ENCODE measurements at regions not wholly inside any gene's neighbourhood (a gene's known extent, or its start where the extent isn't known, plus 50 kb on each side); places are given as distances from the start of the nearest gene placed in this dataset.
"Not testable (repeated sequence)": the region's sequence is repeated elsewhere in the genome, so short reads cannot be mapped to it uniquely, and the experiment has no call there.

- DNase-seq (ENCODE audit: low spot score), result no peak
These were observed 72.9 kb downstream of the ZNF622 start for GRCh38 chr5:16392718-16393117.

GRCh38 chr5:16391858-16392649 lies 73.5 kb downstream of the ZNF622 start:
- no peak for DNase-seq (ENCODE audit: low spot score)

GRCh38 chr5:16390825-16391224 lies 74.8 kb downstream of the ZNF622 start:
- DNase-seq (ENCODE audit: low spot score), result no peak

GRCh38 chr5:16385516-16386090 lies 80.0 kb downstream of the ZNF622 start:
- DNase-seq (ENCODE audit: low spot score), result no peak

GRCh38 chr5:16384804-16385203 lies 80.8 kb downstream of the ZNF622 start:
- no peak for DNase-seq (ENCODE audit: low spot score)

- DNase-seq (ENCODE audit: low spot score), result no peak
These were observed 81.4 kb downstream of the ZNF622 start for GRCh38 chr5:16384222-16384621.

- no peak for DNase-seq (ENCODE audit: low spot score)
These were observed 82.0 kb downstream of the ZNF622 start for GRCh38 chr5:16383544-16384052.

- DNase-seq (ENCODE audit: low spot score), result no peak
These were observed 83.6 kb downstream of the ZNF622 start for GRCh38 chr5:16382047-16382446.

- DNase-seq (ENCODE audit: low spot score), result no peak
These were observed 86.8 kb downstream of the ZNF622 start for GRCh38 chr5:16378762-16379161.

GRCh38 chr5:16372493-16372892 lies 93.1 kb downstream of the ZNF622 start:
- no peak for DNase-seq (ENCODE audit: low spot score)

- DNase-seq (ENCODE audit: low spot score), result no peak
These were observed 99.1 kb downstream of the ZNF622 start for GRCh38 chr5:16366491-16366890.

- DNase-seq (ENCODE audit: low spot score), result no peak
These were observed 100.7 kb downstream of the ZNF622 start for GRCh38 chr5:16364910-16365309.

GRCh38 chr5:16353439-16353838 lies 112.2 kb downstream of the ZNF622 start:
- DNase-seq (ENCODE audit: low spot score), result not testable (repeated sequence)

- DNase-seq (ENCODE audit: low spot score), result no peak
These were observed 114.8 kb downstream of the ZNF622 start for GRCh38 chr5:16350816-16351215.

- no peak for DNase-seq (ENCODE audit: low spot score)
These were observed 119.2 kb downstream of the ZNF622 start for GRCh38 chr5:16346380-16346779.

- no peak for DNase-seq (ENCODE audit: low spot score)
These were observed 120.1 kb downstream of the ZNF622 start for GRCh38 chr5:16345454-16345853.

- DNase-seq (ENCODE audit: low spot score), result no peak
These were observed 139.5 kb downstream of the ZNF622 start for GRCh38 chr5:16326137-16326536.

- no peak for DNase-seq (ENCODE audit: low spot score)
These were observed 141.7 kb upstream of the MARCHF11 start for GRCh38 chr5:16321284-16321683.

- DNase-seq (ENCODE audit: low spot score), result no peak
These were observed 135.9 kb upstream of the MARCHF11 start for GRCh38 chr5:16315501-16315900.

GRCh38 chr5:16313761-16314160 lies 134.2 kb upstream of the MARCHF11 start:
- no peak for DNase-seq (ENCODE audit: low spot score)

- DNase-seq (ENCODE audit: low spot score), result no peak
These were observed 133.2 kb upstream of the MARCHF11 start for GRCh38 chr5:16312785-16313184.

GRCh38 chr5:16311666-16312065 lies 132.1 kb upstream of the MARCHF11 start:
- no peak for DNase-seq (ENCODE audit: low spot score)

- no peak for DNase-seq (ENCODE audit: low spot score)
These were observed 127.2 kb upstream of the MARCHF11 start for GRCh38 chr5:16306812-16307211.

GRCh38 chr5:16304846-16305245 lies 125.3 kb upstream of the MARCHF11 start:
- DNase-seq (ENCODE audit: low spot score), result no peak
